ENCODE measurements at regions not wholly inside any gene's neighbourhood (a gene's known extent, or its start where the extent isn't known, plus 50 kb on each side); places are given as distances from the start of the nearest gene placed in this dataset.

GRCh38 chr3:94482686-94483085 lies 419.8 kb downstream of the NSUN3 start:
- TF ChIP-seq CTCF (conservative IDR thresholded peaks at IDR 0.05; ENCODE audit: low read depth, low read length): no peak
- no peak for TF ChIP-seq EZH2 (IDR thresholded peaks at IDR 0.05; ENCODE audit: low read length, unreplicated experiment)

Data from PC-3 (cell line).